ENCODE measurements at regions not wholly inside any gene's neighbourhood (a gene's known extent, or its start where the extent isn't known, plus 50 kb on each side); places are given as distances from the start of the nearest gene placed in this dataset.

GRCh38 chr2:219744066-219744465, 116.6 kb downstream of the SLC4A3 start:
- H3K4me1 ChIP-seq (ENCODE audit: insufficient read depth, low read length, severe bottlenecking), result no peaks in the 10 kb centered on the region
- no peaks in the 10 kb centered on the region for H3K36me3 ChIP-seq (ENCODE audit: insufficient read depth, low read length)
- no peaks in the 10 kb centered on the region for H3K27me3 ChIP-seq (ENCODE audit: insufficient read depth, low read length)
- H3K9me3 ChIP-seq (ENCODE audit: low read length), result no peaks in the 10 kb centered on the region
- no peaks in the 10 kb centered on the region for H3K9me2 ChIP-seq (ENCODE audit: low read depth, low read length)
- H3K4me3 ChIP-seq (ENCODE audit: low read depth, low read length, poor library complexity, severe bottlenecking), result no peak overlapping the region
- no peak overlapping the region for H3K4me2 ChIP-seq (ENCODE audit: low read length)
- H2AFZ ChIP-seq (ENCODE audit: low read length), result no peak overlapping the region
- H3K27ac ChIP-seq (ENCODE audit: low read depth, low read length, poor library complexity, severe bottlenecking), result no peak overlapping the region
- H4K20me1 ChIP-seq (ENCODE audit: insufficient read depth, low read length), result no peaks in the 10 kb centered on the region
- TF ChIP-seq EZH2 (IDR thresholded peaks at IDR 0.05; ENCODE audit: borderline replicate concordance, low read length), result no peak
- TF ChIP-seq, protein P1, sequence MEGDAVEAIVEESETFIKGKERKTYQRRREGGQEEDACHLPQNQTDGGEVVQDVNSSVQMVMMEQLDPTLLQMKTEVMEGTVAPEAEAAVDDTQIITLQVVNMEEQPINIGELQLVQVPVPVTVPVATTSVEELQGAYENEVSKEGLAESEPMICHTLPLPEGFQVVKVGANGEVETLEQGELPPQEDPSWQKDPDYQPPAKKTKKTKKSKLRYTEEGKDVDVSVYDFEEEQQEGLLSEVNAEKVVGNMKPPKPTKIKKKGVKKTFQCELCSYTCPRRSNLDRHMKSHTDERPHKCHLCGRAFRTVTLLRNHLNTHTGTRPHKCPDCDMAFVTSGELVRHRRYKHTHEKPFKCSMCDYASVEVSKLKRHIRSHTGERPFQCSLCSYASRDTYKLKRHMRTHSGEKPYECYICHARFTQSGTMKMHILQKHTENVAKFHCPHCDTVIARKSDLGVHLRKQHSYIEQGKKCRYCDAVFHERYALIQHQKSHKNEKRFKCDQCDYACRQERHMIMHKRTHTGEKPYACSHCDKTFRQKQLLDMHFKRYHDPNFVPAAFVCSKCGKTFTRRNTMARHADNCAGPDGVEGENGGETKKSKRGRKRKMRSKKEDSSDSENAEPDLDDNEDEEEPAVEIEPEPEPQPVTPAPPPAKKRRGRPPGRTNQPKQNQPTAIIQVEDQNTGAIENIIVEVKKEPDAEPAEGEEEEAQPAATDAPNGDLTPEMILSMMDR (IDR thresholded peaks at IDR 0.05; ENCODE audit: low read length), result no peak
- no peaks in the 10 kb centered on the region for H3K79me2 ChIP-seq (ENCODE audit: insufficient read depth, low read length)
- no peak overlapping the region for H3K9ac ChIP-seq (ENCODE audit: low read length)
- H3F3A ChIP-seq (ENCODE audit: insufficient read depth, low read length), result no peaks in the 10 kb centered on the region

- no peaks in the 10 kb centered on the region for H3K4me1 ChIP-seq (ENCODE audit: insufficient read depth, low read length, severe bottlenecking)
- H3K9me2 ChIP-seq (ENCODE audit: low read depth, low read length), result no peaks in the 10 kb centered on the region
- H4K20me1 ChIP-seq (ENCODE audit: insufficient read depth, low read length), result no peaks in the 10 kb centered on the region
- H3K9me3 ChIP-seq (ENCODE audit: low read length), result no peaks in the 10 kb centered on the region
- H3K36me3 ChIP-seq (ENCODE audit: insufficient read depth, low read length), result no peaks in the 10 kb centered on the region
- TF ChIP-seq, protein P1 (IDR thresholded peaks at IDR 0.05; ENCODE audit: low read length), result no peak
- TF ChIP-seq EZH2 (IDR thresholded peaks at IDR 0.05; ENCODE audit: borderline replicate concordance, low read length), result no peak
- no peaks in the 10 kb centered on the region for H3K79me2 ChIP-seq (ENCODE audit: insufficient read depth, low read length)
- H3K27me3 ChIP-seq (ENCODE audit: insufficient read depth, low read length), result no peaks in the 10 kb centered on the region
- no peak overlapping the region for H2AFZ ChIP-seq (ENCODE audit: low read length)
- no peak overlapping the region for H3K4me2 ChIP-seq (ENCODE audit: low read length)
- no peaks in the 10 kb centered on the region for H3F3A ChIP-seq (ENCODE audit: insufficient read depth, low read length)
- H3K27ac ChIP-seq (ENCODE audit: low read depth, low read length, poor library complexity, severe bottlenecking), result no peak overlapping the region
- no peak overlapping the region for H3K4me3 ChIP-seq (ENCODE audit: low read depth, low read length, poor library complexity, severe bottlenecking)
- H3K9ac ChIP-seq (ENCODE audit: low read length), result no peak overlapping the region
Observed at GRCh38 chr2:219744600-219744999, 117.2 kb downstream of the SLC4A3 start.

GRCh38 chr2:219747637-219748036, 120.2 kb downstream of the SLC4A3 start:
- no peaks in the 10 kb centered on the region for H3K4me1 ChIP-seq (ENCODE audit: insufficient read depth, low read length, severe bottlenecking)
- H3K27ac ChIP-seq (ENCODE audit: low read depth, low read length, poor library complexity, severe bottlenecking), result no peak overlapping the region
- H2AFZ ChIP-seq (ENCODE audit: low read length), result no peak overlapping the region
- H3K9ac ChIP-seq (ENCODE audit: low read length), result no peak overlapping the region
- no peak overlapping the region for H3K4me2 ChIP-seq (ENCODE audit: low read length)
- H4K20me1 ChIP-seq (ENCODE audit: insufficient read depth, low read length), result no peaks in the 10 kb centered on the region
- no peaks in the 10 kb centered on the region for H3K9me2 ChIP-seq (ENCODE audit: low read depth, low read length)
- no peak overlapping the region for H3K4me3 ChIP-seq (ENCODE audit: low read depth, low read length, poor library complexity, severe bottlenecking)
- no peaks in the 10 kb centered on the region for H3K27me3 ChIP-seq (ENCODE audit: insufficient read depth, low read length)
- H3K9me3 ChIP-seq (ENCODE audit: low read length), result no peaks in the 10 kb centered on the region
- no peaks in the 10 kb centered on the region for H3K79me2 ChIP-seq (ENCODE audit: insufficient read depth, low read length)
- no peak for TF ChIP-seq EZH2 (IDR thresholded peaks at IDR 0.05; ENCODE audit: borderline replicate concordance, low read length)
- H3F3A ChIP-seq (ENCODE audit: insufficient read depth, low read length), result no peaks in the 10 kb centered on the region
- H3K36me3 ChIP-seq (ENCODE audit: insufficient read depth, low read length), result no peaks in the 10 kb centered on the region

All from OCI-LY1 (cell line).